Bone marrow (tissue), 2 donors: ENCODE measurements at regions not wholly inside any gene's neighbourhood (a gene's known extent, or its start where the extent isn't known, plus 50 kb on each side); places are given as distances from the start of the nearest gene placed in this dataset.
"Not testable (repeated sequence)": the region's sequence is repeated elsewhere in the genome, so short reads cannot be mapped to it uniquely, and the experiment has no call there.

Experiments used
- DNase-seq, 2 donors: peaks; one replicate each; lab custom pipeline; 2025; lab: John Stamatoyannopoulos, UW

- DNase-seq = no peak
These were observed 422.6 kb downstream of the AMY1C start for GRCh38 chr1:104172243-104172681.

- DNase-seq = no peak
These were observed 432.6 kb downstream of the AMY1C start for GRCh38 chr1:104182251-104182650.

GRCh38 chr1:104189207-104189606 lies 439.5 kb downstream of the AMY1C start:
- DNase-seq = no peak

- DNase-seq = no peak
These were observed 441.1 kb downstream of the AMY1C start for GRCh38 chr1:104190821-104191220.

GRCh38 chr1:104195395-104195794 lies 445.7 kb downstream of the AMY1C start:
- no peak for DNase-seq

GRCh38 chr1:104196136-104196535 lies 446.4 kb downstream of the AMY1C start:
- DNase-seq = no peak

GRCh38 chr1:104197516-104197915 lies 447.8 kb downstream of the AMY1C start:
- DNase-seq = no peak

- no peak for DNase-seq
These were observed 462.5 kb downstream of the AMY1C start for GRCh38 chr1:104212239-104212638.

- not testable (repeated sequence) for DNase-seq
These were observed 467.8 kb downstream of the AMY1C start for GRCh38 chr1:104217395-104217986.

- DNase-seq = no peak
These were observed 480.2 kb downstream of the AMY1C start for GRCh38 chr1:104229860-104230259.

- no peak for DNase-seq
These were observed 482.0 kb downstream of the AMY1C start for GRCh38 chr1:104231676-104232075.

GRCh38 chr1:104235141-104235540 lies 485.4 kb downstream of the AMY1C start:
- no peak for DNase-seq

GRCh38 chr1:104238991-104239390 lies 489.3 kb downstream of the AMY1C start:
- DNase-seq = no peak

GRCh38 chr1:104248385-104248784 lies 498.7 kb downstream of the AMY1C start:
- DNase-seq = no peak

GRCh38 chr1:104259481-104259880 lies 509.8 kb downstream of the AMY1C start:
- DNase-seq = no peak

GRCh38 chr1:104263110-104263509 lies 513.4 kb downstream of the AMY1C start:
- not testable (repeated sequence) for DNase-seq

- no peak for DNase-seq
These were observed 514.8 kb downstream of the AMY1C start for GRCh38 chr1:104264521-104264920.

- no peak for DNase-seq
These were observed 515.5 kb downstream of the AMY1C start for GRCh38 chr1:104265163-104265562.

GRCh38 chr1:104266612-104267011 lies 516.9 kb downstream of the AMY1C start:
- no peak for DNase-seq

- DNase-seq = not testable (repeated sequence)
These were observed 538.6 kb downstream of the AMY1C start for GRCh38 chr1:104288322-104288721.

- no peak for DNase-seq
These were observed 541.5 kb downstream of the AMY1C start for GRCh38 chr1:104291156-104291555.

- DNase-seq = no peak
These were observed 544.6 kb downstream of the AMY1C start for GRCh38 chr1:104294259-104294658.

GRCh38 chr1:104295511-104295910 lies 545.8 kb downstream of the AMY1C start:
- DNase-seq = no peak

GRCh38 chr1:104309673-104310072 lies 560.0 kb downstream of the AMY1C start:
- DNase-seq = no peak
